NCI-H1694 treated with DMSO at 0.1 percent for 48 hours (cell line): ENCODE measurements at regions not wholly inside any gene's neighbourhood (a gene's known extent, or its start where the extent isn't known, plus 50 kb on each side); places are given as distances from the start of the nearest gene placed in this dataset.
A peak's percentile ranks its signal among the peaks of the same experiment; 100 is the strongest.

Source experiments
- DNase-seq: peaks from one replicate; lab custom pipeline; 2025; lab: John Stamatoyannopoulos, UW

DNA sequence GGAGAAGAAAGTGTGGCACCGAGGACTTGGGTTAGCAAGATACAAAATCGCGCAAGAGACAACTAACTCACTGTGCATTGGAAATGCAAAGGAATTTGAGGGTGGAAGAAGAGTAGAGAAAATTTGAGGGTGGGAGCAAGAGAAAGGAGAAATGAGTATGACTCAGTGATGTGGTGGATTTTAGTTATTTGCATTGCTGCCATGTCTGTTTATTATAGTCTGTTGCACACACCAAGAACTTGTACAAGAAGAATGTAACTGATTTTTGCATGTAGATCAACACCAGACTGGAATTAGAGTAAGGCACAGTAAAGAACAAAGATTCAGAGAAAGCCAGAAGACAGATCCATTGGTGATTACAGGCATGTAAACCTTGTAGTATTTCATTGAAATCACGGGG, 71.6 kb upstream of the SMIM36 start:
- no peak for DNase-seq

DNA sequence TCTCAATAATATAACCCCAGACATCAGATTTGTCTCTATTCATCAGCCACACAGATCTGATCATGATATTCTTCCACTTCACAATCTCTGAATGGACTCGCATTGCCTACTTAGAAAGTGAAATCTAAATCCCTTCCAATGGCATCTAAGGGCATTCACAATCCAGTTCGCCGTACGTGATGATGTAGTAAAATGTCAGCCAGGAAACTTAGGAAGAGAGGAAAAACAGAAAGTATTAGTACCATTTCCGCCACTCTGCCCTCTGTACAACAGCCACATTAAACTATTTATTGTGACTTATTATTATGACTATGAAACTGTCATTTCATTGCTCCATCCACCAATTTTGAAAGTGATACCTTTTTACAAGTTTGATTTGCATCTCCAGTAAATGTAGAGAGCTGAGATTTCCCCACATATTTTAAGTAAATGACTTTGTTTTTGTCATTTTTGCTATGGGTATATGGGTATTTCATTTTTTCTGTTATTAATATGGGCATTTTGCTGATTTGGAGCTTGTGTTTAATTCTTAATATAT, 69.4 kb upstream of the SMIM36 start:
- no peak for DNase-seq

DNA sequence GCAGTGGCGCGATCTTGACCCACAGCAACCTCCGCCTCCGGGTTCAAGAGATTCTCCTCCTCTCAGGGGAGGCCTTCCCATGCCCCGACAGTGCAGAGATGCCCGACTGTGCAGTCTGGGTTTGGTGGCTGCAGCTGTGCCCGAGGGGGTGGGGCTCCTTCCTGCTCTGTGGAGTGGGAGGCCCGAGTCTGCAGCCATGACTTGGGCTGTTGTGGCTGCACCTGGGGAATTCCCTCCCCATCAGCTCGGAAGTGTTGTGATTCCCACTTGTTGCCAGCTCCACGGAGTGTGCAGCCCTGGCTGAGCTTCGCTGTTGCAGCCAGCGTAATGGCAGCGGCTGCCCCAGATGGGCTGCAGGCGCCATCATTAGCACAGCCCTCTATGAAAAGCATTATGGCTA, 66.4 kb upstream of the SMIM36 start:
- no peak for DNase-seq

DNA sequence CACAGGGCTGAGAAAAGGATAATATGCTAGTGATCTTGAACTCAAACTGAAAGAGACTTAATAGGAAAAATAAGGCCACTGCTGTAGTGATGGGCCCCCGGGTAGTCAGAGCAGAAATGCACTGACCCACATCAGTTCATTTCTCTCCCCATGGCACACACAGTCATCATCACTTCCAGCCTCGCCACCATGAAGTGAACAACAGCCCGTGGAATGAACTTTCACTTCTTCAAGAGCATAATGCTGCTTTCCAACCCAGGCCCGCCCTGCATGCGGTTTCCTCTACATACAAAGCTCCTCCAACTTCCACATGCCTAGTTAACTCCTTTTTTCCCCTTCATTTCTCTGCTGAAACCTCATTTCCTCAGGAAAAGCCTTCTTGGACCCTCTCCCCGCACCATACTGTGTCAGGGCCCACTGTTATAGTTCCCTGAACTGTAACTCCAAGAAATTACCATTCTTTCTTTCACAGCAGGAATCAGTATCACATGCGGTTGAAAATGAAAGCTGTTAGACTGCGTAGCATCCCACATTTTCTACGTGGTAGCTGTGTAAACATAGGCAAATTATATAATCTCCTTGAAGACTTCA, 65.8 kb upstream of the SMIM36 start:
- DNase-seq = no peak

DNA sequence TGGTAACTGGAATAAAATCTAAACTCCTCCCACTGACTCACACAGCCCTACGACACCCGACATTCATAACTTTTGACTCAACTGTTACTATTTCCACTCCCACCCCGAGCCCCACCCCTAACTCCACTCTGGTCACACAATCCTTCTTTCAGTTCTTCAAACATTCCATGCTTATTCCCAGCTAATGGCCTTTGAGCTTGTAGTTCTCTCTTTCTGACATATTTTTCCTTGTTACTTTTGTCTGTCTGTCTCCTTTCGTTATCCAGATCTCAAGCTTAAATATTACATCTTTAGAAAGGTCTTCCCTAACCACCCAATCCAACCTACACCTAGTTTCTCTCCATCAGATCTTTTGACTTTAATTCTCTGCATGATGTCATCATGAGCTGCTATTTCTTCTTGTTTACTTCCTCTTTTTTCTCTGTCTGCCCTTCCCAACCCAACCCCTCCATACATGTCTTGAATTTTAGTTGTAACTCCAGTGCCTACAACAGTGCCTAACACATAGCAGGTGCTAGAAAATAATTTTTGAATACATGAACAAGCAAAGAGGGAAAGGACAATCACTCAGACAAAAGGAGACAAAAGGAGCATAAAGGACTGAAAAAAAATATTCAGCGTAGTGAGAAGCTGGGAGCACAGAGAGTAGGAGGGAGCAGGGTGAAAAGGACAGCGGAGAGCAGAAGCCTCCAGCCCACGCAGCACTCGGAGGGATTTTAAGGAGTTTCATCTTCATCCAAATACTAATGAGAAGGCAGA, 65.2 kb upstream of the SMIM36 start:
- no peak for DNase-seq

DNA sequence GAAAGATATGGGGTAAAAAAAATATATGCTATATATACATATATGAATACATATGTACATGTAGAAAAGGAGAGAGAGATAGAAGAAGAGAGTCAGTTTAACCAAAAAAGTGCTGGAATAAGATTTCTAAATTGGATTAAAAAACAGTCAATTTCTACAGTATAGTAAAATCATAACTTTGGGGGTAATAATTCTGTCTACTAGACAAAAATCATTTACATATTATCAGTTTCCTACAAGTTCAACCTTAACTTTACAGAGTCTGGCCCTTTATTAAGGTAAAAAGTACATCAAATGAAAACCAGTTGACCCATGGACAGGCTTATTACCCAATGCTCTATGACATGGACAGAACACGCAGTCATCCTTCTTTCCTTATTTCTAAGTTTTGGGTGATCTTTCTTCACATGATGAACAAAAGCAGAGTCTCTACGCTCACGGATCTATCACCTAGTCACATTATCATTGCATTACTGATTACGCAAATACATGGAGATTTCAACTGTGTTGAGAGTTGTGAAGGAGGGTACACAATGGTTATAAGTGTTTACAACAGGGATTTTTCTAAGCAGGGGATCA, 63.9 kb upstream of the SMIM36 start:
- DNase-seq = no peak

DNA sequence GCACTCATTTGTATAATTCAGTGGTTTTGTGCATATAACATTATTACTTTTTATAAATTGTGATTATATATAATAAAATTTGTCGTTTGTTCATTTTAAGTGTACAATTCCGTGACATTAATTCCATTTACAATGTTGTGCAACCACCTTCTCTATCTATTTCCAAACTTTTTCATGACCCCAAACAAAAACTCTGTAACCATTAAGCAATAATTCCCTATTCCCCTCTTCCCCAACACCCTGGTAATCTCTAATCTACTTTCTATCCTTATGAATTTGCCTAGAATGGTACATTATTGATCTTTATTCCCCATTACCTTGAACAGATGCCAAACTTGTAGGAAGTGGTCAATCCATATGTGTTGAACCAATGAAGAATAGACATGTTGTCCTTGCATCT, 61.3 kb upstream of the SMIM36 start:
- no peak for DNase-seq

DNA sequence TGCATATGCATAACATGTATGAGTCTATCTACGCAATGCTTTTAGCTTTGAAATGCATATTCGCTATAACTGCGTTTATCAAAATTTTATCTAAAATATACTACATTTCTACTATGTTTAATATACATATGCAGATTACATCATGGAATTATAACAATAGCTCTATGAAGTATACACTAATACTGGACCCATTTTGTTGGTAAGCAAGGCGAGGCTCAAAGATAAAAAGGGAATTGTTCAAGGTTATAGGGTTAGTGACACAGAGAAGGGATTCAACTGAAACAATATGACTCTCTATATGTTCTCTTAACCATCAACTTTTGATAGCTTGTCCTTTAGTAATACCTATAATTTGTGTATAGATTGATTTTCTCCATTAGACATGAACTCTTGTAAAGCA, 60.9 kb upstream of the SMIM36 start:
- no peak for DNase-seq

DNA sequence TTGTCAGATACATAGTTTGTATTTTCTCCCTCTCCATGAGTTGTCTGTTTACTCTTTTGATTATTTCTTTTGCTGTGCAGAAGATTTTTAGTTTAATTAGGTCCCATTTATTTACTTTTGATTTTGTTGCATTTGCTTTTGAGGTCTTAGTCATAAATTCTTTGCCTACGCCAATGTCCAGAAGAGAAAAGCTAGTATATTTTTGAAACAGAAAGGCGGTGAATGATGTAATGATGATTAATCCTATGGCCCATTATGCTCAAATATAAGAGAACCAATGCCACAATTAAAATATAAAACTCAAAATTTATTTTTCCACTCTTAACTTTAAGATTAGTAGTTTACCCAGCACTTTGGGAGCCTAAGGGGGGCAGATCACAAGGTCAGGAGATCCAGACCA, 59.8 kb upstream of the SMIM36 start:
- DNase-seq = no peak

DNA sequence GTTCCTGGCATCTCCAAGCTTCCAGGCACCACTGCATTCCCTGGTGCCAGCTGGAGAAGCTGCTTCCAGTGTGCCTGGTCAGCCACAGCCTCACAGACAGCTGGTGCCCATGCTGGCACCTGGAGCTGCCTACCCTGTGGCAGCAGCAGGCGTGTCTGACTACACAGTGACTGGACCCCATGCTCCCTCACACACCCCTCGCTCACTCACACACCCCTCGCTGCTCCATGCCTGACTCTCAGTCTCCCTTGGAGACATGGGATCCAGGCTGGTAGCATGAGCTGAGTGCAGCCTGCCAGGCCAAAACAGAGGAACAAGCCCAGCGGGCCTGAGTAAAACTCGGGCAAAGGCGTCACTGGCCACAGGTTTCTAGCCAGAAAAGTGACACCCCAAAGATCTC, 59.1 kb upstream of the SMIM36 start:
- DNase-seq = no peak

DNA sequence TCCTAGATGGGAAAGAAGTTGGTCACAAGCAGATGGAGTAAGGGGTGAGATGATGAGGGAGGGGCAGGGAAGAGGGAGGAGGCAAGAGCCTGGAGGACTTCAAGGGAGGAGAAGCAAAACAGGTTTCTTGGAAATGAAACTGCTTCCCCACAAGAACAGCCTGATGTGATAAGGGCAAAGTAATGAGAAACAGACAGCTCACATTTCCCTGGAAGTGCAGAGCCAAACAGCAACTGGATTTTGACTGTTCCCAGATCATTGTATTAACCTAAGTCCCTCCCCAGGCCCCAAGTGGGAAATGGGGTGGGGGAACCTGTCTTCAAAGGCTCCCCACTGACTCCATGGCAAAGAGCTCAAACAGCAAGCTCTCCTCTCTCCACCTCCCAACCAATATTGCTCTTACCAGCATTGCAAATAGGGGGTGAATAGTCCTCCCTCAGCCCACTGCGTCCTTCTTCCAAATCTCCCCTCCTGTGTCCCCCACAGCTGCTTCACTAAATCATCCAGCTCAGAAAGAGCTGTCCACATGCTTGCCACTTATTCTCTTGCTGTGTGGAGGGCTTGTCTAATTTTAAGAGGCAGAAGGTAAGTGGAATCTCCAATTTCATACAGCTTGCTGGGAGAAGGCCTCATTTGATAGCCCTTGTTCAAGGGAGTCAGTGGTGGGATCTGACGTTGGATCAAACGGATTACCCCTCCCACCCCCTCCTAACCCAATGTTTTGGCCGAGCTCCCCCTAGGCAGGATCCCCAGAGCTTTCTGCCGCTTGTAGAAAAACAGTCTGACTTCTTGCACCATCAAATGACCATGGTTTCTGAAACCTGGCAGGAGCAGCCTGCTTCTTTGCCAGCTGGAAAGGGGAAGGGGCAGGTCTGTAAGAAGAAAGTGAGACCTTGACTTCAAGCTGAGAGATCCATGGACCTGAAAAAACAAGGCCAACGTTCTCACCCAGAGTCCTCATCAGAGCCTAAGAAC, 56.3 kb upstream of the SMIM36 start:
- DNase-seq = no peak

DNA sequence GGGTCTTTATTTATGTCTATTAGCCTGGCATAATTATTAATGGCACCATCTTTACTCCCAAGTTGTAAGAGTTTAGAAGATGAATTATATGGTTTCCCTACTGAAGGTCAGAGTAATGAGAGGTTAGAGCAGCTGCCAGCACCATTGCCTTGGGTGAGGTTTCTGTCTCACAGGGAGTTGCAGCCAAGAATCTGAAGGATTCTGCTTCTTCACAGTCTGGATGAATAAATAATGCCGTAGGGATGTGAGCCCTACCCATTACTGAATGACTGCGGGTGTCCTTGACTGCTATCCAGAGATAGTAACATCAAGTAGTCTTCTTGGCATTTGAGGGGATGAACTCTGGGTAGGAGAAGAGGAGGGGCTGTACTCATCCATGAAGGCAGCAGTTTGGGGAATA, 52.8 kb upstream of the SMIM36 start:
- DNase-seq = no peak

DNA sequence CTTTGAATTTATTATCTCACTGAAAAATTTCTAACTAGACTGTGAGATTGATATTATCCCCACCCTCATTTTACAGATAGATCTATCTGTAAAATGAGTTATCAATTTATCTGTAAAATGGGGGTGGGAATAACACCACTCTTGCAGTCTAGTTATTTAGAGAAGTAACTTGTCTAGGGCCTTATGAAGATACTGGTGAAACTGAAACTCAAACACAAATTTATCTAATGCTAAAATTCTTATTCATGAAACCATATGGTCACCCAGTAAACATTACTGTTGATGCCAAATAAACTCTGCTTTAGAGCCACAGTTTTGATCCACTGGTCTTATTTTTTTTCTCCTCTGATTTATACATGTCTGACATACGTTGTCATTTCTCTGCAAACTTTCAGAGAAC, 52.1 kb upstream of the SMIM36 start:
- DNase-seq = peak; percentile 9

DNA sequence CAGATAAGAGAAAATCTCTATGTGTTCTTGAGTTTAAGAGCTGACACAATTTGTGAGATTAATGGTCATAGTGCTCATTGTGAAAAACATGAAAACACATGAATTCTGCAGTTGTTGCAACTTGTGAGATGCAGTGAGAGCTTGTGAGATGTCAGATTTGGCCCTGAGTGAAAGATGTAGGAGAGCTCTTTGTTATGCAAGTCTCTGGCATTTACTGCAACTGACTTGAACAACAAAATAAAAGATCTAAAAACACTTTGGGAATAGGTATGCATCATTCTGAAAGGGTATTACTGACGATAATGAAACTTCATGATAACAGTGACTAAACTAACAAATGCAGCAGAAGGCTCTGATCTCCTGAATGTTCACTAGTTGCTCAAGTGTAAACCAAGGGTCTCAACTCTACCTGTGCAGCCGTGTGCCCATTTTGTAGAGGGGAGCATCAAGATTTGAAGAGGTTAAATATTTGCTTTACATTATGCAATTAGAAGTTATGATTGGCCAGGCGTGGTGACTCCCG, 50.8 kb upstream of the SMIM36 start:
- DNase-seq = no peak

DNA sequence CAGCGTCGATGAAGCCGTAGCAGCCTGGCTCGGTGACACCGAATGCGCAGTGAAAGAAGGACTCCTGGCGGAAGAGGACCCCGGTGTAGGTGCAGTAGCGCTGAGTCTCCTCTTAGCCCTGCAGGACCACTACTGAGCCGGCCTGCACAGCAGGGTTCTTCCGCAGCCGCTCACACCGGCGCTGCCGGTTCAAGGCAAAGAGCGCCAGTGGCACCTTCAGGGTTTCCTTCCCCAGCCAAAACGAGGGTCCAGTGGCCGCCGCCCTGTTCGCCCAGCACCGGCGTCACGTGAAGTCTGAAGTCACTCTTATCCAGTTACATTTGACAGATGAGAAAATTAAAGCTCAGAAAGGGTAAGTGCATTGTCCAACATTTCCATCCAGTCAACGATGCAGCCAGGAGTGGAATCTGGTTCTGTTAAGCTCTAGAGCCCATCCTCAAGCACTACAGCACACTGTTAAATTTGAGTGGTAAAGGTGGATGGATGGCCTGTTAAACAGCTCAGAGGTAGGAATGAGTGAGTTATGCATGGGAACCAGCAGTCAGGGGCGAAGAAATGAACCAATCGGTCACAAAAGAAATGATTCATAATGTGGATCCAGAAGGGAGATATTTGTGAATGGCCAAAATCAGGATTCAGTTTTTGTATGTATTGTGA, 50.2 kb upstream of the SMIM36 start:
- no peak for DNase-seq
